Choroid plexus epithelial cell (primary cell): ENCODE measurements at regions not wholly inside any gene's neighbourhood (a gene's known extent, or its start where the extent isn't known, plus 50 kb on each side); places are given as distances from the start of the nearest gene placed in this dataset.

ENCODE experiments used
- DNase-seq: peaks from one replicate; pipeline ENCODE4 v3.0.0-alpha.2; 2010; ENCODE audit warnings: low read depth
- H3K4me3 ChIP-seq: 2 replicates; pipeline ENCODE4 v1.5.1; 2011; ENCODE audit warnings: low read depth, mild to moderate bottlenecking, control low read depth, low read length, moderate library complexity
- TF ChIP-seq, protein P1 (sequence below): conservative IDR thresholded peaks from 2 replicates; pipeline ENCODE4 v1.5.1; 2011; ENCODE audit warnings: low read depth, mild to moderate bottlenecking, control low read depth, inconsistent platforms, low read length, moderate library complexity

DNA sequence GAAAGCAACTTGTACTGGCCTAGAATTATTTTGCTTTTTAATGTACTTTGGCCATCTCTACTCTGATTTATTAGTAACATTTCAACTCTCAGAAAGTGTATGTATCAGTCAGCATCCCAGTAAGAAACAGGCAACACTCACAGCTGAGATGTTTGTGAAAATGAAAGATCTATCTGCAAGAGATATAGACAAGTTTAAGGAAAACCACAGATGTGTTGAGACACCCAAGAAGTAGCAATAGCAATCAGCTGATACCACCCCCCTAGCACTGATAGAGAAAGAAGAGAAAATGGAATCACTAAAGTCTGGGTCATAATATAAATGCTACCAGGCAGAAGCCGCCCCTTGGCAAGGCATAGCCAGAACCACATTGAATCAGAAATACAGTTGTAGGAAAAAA lies 372.0 kb downstream of the ARAP2 start:
- no peak for DNase-seq
- H3K4me3 ChIP-seq: no peak overlapping the region
- TF ChIP-seq, protein P1, sequence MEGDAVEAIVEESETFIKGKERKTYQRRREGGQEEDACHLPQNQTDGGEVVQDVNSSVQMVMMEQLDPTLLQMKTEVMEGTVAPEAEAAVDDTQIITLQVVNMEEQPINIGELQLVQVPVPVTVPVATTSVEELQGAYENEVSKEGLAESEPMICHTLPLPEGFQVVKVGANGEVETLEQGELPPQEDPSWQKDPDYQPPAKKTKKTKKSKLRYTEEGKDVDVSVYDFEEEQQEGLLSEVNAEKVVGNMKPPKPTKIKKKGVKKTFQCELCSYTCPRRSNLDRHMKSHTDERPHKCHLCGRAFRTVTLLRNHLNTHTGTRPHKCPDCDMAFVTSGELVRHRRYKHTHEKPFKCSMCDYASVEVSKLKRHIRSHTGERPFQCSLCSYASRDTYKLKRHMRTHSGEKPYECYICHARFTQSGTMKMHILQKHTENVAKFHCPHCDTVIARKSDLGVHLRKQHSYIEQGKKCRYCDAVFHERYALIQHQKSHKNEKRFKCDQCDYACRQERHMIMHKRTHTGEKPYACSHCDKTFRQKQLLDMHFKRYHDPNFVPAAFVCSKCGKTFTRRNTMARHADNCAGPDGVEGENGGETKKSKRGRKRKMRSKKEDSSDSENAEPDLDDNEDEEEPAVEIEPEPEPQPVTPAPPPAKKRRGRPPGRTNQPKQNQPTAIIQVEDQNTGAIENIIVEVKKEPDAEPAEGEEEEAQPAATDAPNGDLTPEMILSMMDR: no peak

DNA sequence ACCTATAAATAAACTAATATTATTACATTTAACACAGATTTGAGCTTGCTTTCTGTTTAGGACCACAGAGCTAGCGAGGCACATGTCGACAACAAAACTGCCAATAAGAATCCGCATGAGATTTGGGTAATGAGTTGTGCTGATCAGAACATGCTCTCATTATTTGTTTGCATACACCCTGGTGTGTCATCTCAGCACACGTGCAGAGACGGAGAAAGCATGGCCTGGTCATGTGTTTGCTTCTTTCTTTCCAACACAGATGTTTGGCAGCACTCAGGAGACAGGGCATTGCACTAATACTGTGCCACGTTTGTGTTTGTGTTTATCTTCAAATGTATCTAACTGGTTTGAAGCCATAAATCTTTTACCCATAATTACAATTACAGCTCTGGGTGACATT lies 364.8 kb downstream of the ARAP2 start:
- TF ChIP-seq, protein P1: no peak
- no peak for DNase-seq
- no peak overlapping the region for H3K4me3 ChIP-seq

DNA sequence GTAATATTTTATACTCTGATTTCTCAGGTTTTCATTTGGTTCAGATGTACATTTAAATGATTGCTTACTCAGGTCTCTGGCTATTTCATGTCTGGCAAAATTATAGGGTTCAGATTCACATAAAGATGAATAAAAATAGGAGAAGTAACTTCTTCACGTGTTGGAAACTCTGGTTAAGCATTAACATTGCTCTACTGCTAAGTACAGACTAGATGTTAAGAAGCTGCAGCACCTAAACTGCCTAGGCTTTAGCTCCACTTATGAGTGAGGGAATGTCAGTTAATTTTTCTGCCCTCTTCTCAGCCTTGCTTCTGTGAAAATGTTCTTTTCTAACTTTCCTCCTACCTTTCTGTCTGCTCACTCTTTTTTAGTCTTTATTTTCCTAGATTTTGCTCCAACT lies 361.2 kb downstream of the ARAP2 start:
- TF ChIP-seq, protein P1: no peak
- H3K4me3 ChIP-seq: no peak overlapping the region

DNA sequence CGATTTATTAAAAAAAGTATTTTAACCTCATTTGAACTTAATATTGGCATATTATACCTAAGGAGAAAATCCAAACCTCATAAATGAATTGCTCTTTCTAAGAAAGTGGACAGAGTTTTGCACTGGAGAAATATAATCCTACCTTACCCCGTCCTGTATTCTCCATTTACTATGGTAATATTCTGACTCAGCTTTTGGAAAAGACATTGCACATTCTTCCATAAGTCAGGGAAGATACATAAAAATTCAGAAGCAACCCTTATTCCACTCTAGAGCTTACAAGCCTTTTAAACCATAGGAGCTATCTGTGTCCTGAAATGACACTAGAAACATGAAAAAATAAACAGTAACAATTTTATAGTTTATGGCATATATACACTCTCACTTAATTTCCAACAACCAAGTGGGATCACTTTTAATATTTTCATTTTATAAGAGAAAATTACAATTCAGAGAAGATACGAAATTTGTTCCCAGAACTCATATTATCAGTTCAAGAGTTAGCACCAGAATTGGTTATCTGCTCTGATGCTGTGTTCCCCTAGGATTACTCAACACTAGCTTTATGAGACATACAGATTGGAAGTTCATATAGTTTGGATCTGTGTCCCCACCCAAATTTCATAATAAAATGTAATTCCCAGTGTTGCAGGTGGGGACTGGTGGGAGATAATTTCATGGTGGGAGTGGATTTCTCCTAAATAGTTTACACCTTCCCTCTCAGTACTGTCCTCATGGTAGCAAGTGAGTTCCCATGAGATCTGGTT lies 359.4 kb downstream of the ARAP2 start:
- no peak overlapping the region for H3K4me3 ChIP-seq
- no peak for DNase-seq
- TF ChIP-seq, protein P1: no peak

More for the DNA sequence above, 361.2 kb downstream of the ARAP2 start:
- no peak for DNase-seq

DNA sequence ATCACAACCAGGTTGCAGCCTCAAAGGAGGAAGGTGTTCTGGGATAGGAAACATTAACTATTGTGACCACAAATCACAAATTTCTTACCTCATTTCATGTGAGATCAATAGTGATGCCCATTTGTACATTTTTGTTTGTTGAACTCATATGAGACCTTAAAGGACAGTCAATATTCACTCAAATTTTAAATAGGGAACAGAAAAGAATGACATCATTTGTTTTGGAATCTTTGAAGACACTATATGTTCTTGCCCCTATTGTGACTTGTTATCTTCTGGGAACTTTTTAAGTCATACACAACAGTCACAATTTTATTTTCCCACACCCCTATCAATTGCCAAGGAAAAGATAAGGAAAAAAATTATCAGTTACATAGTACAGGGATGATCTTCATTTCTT lies 346.5 kb downstream of the ARAP2 start:
- TF ChIP-seq, protein P1: no peak
- DNase-seq: no peak
- H3K4me3 ChIP-seq: no peak overlapping the region

DNA sequence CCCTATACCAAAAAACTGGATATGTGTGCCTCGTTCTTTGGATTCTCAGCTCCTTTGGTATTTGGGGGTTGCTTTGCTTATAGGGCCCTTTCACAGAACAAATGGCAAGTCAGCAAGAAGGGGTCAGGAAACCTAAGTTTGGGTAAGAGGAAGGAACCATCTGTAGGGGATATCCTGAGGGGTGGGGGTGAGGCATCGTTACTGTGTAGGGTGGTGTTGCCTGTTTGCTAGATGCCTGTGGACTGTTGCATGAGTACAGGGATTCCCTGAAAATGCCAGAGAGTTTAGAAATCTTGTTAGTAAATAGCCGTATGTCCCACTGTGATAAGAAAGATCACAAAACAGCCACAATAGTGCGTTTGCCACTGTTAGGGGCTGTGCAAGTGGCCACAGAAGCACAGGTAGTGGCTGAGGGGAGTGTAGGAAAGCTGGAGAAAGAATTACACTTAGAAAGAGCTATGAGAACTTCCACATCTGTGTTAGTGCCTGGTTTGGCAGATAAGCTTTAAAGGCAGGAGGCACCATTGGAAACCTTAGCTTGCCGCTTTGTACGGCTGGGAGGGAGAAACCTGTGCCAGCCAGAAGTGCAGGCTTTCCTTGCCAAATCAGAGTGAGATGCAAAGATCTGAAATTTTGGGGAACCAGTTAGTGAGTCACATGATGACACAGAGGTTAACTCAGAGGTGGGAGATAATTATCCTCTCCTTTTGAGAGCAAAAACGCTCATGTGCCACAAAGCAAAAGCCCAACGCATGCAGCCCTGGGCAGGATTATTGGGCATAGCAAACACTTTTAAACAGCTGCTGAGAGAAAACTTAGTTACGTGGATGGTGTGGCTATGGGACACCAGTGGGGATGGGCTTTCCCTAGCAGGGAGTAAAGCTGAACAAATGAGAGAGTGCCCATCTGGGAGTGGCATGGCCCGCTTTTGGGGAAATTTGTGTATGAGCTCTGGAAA lies 343.7 kb downstream of the ARAP2 start:
- TF ChIP-seq, protein P1: no peak
- no peak for DNase-seq

More for the DNA sequence above, 343.7 kb downstream of the ARAP2 start:
- H3K4me3 ChIP-seq: no peak overlapping the region
